ENCODE measurements at regions not wholly inside any gene's neighbourhood (a gene's known extent, or its start where the extent isn't known, plus 50 kb on each side); places are given as distances from the start of the nearest gene placed in this dataset.
A peak's percentile ranks its signal among the peaks of the same experiment; 100 is the strongest.

GRCh38 chr13:31898378-31899071, 133.0 kb upstream of the FRY start:
- DNase-seq = peak; percentile 15

GRCh38 chr13:31901985-31902384, 129.6 kb upstream of the FRY start:
- DNase-seq = no peak

GRCh38 chr13:31903111-31903815, 128.3 kb upstream of the FRY start:
- DNase-seq = no peak

- no peak for DNase-seq
Observed at GRCh38 chr13:31904941-31905824, 126.4 kb upstream of the FRY start.

GRCh38 chr13:31905961-31906360, 125.6 kb upstream of the FRY start:
- DNase-seq = no peak

GRCh38 chr13:31908696-31909411, 122.7 kb upstream of the FRY start:
- no peak for DNase-seq

- DNase-seq = peak; percentile 57
Observed at GRCh38 chr13:31909864-31910551, 121.6 kb upstream of the FRY start.

- DNase-seq = no peak
Observed at GRCh38 chr13:31910633-31911032, 120.9 kb upstream of the FRY start.

- DNase-seq = no peak
Observed at GRCh38 chr13:31912647-31913401, 118.8 kb upstream of the FRY start.

- DNase-seq = no peak
Observed at GRCh38 chr13:31913459-31913858, 118.1 kb upstream of the FRY start.

- no peak for DNase-seq
Observed at GRCh38 chr13:31914843-31915242, 116.7 kb upstream of the FRY start.

- DNase-seq = no peak
Observed at GRCh38 chr13:31918707-31919106, 112.9 kb upstream of the FRY start.

GRCh38 chr13:31919241-31919640, 112.3 kb upstream of the FRY start:
- no peak for DNase-seq

GRCh38 chr13:31919971-31920726, 111.4 kb upstream of the FRY start:
- no peak for DNase-seq

GRCh38 chr13:31920727-31921100, 110.9 kb upstream of the FRY start:
- no peak for DNase-seq

- DNase-seq = no peak
Observed at GRCh38 chr13:31922724-31923123, 108.8 kb upstream of the FRY start.

GRCh38 chr13:31923134-31923763, 108.3 kb upstream of the FRY start:
- DNase-seq = no peak

- DNase-seq = no peak
Observed at GRCh38 chr13:31925079-31925478, 106.5 kb upstream of the FRY start.

GRCh38 chr13:31927219-31927653, 104.3 kb upstream of the FRY start:
- no peak for DNase-seq
